GM19324 (cell line): ENCODE measurements at regions not wholly inside any gene's neighbourhood (a gene's known extent, or its start where the extent isn't known, plus 50 kb on each side); places are given as distances from the start of the nearest gene placed in this dataset.

Source experiments
- ATAC-seq: cut with Tn5 transposase; IDR thresholded peaks from one replicate; pipeline ENCODE4 v1.9.1; 2021; ENCODE audit warnings: mild to moderate bottlenecking, moderate library complexity; ENCODE audit not compliant: unreplicated experiment, low FRiP score

DNA sequence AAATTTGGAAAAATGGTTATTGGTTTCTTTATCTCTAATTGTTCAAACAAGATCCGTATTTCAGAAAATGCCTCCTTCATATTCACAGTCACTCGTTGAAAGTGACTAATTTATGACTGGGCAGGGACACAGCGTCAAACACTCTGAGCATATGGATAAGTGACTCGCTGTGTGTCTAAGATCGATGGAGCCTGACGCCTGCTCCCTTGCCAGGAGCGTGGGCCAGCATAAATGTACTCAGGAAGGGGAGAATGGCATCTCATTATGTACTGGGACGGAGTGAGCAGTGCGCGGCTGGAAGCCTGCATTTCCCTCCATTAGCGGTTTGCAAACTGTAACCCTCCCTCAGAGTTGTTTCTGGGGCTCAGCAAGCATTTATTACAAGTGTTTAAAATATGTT, 79.8 kb upstream of the CAST start:
- ATAC-seq: no peak

DNA sequence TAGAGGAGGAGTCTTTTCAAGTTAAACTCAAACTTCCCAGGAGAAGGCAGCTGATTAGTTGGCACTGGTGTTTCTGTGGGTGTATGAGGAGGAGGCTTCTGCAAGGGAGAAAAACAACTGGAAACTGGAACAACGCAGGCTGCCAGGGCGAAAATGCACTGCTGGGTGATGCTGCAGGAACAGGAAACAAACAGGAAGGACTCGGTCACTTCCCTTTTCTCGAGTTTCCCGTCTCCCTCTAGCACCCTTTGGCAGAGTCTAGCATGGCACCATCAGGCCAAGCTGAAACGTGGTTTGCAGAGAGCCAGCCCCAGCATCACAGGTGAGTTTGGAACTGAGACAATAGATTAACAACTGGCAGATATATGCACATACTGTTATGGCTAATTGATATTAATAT, 77.5 kb upstream of the CAST start:
- ATAC-seq: no peak

DNA sequence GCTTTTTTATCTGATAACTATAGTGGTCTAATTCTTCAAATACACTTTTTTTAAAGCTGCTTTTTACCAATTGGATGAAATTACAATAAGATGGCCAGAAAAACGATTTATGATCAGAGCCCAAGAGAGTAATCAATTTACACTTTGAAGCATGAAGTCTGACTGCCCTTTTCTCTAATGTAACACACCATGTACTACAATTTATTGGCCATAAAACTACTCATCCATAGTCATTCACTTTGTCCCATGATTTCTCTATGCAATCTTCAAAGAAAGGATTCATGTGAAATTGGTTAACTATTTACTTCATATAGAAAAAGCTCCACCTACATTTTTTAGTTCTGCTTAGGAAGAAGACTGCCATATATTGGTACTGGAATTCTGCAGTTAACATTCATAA, 73.6 kb upstream of the CAST start:
- ATAC-seq: no peak

DNA sequence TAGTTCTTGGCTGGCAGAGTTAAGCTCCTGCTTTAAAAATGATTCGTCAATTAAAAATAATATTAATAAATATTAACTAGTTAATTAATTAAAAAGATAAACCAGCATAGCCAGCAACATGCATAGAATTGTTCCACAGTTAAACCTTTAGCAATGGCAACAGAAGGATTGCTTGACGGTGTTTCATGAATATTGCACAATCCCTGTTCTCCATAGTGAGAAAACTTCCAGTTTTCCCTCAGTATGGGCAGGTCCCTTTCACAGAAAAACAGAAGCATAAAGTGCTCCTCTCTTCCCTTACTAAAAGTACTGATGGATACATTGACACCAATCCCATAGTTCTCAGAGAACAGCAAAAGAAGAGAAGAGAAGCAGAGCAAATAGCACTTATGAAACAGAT, 71.4 kb upstream of the CAST start:
- no peak for ATAC-seq

DNA sequence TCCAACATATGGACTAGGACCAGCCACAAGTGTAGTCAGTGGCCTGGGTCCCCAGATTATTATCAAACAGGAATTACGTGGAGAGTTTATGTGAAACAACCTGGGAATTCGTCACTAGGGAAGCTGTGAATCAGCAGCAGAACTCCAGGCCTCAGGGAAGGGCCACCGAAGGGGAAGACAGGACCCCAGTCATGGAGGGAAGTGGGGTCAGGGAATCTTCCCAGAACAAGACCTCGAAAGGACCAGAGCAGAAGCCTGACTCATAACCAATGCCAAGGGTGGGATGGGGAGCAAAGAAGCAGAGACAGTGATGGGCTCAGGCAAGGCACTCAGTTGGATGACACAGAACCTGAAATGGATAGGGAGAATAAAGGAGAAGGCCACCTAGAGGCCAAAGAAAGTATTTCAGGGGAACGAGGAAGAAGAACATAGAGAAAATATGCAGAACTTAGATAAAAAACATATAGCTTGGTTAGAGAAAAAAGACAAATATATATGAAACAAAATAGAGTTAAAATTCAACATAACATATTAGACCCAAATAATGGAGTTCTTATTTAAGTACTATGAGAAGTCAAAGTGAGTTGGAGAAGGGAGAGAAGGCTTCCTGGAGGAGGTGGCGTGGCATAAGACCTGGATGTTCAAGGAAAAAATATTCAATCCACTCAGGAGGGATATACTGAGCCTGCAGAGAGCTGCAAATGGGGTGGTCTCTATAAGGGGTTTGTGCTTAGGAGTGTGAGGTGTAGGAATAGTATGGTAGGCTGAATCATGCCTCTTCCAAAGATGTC, 66.7 kb upstream of the CAST start:
- no peak for ATAC-seq

DNA sequence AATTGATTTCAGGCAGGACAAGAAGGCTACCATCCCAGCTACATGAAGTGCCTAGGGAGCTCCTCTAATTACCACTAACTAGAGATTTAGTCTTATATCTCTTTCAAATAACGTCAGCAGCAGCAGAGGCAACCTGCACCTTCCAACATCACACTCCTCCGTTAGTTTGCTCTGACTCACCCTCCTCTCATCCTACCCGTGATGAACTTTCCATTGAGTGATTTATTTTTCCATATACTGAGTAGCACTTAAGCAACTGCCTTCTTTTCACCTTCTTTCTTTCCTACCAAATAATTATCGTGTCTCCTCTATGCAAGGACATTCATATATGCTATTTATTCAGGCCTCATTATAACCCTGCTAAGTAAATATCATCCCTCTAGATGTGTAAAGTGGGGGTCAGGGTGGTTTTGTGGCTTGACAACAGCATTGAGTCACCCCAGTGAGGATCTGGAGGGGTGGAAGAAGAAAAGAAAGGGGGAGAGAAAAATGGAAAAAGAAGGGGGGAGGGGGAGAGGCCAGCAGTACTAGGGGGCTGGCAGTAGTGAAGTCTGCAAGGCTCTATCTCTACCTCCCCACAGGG, 64.6 kb upstream of the CAST start:
- ATAC-seq: no peak

DNA sequence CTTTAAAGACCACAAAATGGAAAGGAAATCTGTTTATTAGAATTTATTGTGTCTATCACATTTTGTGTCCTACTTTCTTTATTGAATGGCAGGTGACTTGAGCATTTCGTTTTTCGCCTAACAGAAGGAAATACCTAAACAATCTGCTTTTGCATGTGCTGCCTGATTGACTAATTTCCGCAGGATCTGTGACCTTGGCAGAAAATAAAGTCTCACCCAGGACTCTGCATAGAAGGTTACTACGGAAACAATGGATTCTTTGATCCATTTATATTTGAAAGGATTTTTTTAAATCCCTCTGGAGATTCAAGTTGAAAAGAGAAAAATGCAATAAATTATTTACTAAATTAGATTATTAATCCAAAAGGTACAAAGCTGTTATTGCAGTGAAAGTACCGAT, 61.0 kb upstream of the CAST start:
- ATAC-seq: no peak

DNA sequence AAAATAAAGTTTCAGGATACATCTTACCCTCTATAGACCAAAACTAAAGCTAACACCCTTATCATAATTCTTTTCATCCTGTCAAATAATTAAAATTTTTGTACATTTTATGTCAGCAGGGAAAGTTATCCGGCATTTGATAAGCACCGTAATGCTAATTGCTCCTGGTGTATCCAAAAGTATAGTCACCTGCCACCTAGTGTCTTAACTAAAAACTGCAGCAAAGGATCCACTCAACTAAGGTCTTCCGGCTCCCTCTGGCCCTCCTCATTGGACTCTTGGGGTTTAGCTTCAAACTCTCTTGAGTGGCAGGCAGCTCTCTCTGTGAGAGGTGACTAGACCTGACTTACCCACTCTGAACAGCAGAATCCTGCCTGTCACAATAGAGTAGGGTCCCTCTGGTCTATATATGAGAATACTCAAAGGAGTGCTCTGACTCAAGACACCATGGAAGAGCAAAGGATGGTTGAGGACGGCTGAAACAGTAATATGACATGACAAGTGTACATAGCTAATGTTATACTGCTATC, 60.4 kb upstream of the CAST start:
- peak; percentile 68 for ATAC-seq

DNA sequence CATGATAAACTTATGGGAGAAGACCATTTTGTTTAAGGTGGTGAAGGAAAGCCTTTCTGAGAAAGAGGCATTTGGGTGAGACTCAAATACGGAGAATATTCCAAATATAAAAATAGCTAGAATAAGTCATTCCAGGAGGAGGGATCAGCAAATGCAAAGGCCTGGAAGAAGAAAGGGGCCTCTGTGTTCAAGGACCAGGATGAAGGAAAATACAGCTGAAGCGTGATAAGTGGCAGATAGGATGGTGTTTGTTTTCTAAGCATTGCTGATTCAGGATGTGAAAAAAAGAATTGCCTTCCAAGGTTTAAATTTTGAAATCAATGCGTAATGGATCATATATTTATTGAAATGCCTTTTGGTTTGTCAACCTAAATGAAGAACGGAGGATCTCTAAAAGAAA, 59.4 kb upstream of the CAST start:
- ATAC-seq: no peak

DNA sequence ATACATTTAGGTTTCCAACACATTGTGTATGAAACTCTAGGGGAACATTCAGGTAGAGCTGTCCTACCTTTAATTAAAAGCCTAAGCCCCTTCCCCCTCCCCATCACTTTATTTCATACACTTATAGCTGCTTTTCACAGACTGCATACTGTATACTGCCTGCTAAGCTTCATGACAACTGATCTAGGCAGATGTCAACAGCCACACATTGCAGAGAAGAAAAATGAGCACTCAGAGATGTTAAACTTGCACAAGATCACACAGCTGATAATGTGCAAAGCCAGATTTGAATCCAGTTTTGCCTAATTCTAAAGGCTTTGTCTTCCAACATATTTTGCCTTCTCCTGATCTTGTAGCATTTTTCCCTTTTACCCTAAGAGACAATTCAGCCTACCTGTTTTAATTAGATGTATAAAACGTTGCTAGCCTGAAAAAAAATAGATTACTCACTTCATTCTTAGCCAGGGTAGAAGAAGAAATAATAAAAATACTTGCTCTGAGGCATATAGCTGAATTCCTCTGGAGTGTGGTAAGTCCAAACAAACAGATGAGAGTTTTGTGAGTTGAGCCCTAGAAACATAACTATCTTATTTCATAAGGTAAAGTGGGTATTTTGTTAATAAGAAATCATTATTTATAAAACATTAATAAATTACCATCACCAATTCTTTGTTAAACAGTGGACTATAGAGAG, 56.9 kb upstream of the CAST start:
- no peak for ATAC-seq

DNA sequence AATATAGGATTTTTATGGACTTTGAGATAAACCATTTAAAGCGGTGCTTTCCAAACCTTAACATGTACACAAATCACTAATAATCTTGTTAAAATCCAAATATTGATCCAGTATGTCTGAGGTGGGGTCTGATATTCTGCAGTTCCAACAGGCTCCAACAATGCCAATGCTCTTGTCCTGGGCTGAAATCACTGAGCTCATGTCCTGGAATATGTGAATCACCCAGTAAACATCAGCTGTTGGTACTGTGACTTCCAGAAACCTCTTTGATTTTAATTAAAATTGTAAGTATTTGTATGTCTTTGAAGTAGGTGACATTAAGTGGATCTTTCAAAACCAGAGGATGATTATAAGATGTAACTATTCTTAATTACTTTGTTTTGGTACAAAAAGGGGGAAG, 52.8 kb upstream of the CAST start:
- no peak for ATAC-seq

DNA sequence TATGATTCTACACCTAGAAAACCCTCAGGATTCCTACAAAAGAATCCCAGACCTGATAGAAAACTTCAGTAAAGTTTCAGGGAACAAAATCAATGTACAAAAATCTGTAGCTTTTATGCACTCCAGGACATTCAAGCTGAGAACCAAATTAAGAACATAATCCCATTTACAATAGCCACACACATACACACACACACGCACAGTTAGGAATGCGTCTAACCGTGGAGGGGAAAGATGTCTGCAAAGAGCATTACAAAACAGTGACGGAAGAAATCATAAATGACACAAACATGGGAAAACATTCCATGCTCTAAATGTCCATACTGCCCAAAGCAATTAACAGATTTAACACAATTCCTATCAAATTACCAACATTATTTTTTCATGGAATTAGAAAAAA, 51.4 kb upstream of the CAST start:
- ATAC-seq: no peak

DNA sequence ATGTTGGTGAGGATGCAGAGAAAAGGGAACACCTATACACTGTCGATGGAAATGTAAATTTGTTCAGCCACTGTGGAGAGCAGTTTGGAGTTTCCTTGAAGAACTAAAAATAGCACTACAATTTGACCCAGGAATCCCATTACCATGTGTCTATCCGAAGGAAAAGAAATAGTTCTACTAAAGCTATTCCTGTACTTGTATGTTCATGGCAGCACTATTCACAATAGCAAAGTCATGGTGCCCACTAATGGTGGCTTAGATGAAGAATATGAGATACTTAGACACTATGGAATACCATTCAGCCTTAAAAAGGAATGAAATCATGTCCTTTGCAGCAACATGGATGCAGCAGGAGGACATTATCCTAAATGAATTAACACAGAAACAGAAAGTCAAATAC, 50.2 kb upstream of the CAST start:
- ATAC-seq: no peak
